Upper lobe of left lung (tissue), 6 donors: ENCODE measurements at regions not wholly inside any gene's neighbourhood (a gene's known extent, or its start where the extent isn't known, plus 50 kb on each side); places are given as distances from the start of the nearest gene placed in this dataset.

Source experiments
- ATAC-seq, 2 donors: fragments of 200-7000 bp; cut with Tn5 transposase; one replicate each; pipeline ENCODE4 v1.9.1; 2022; ENCODE audit warnings: mild to moderate bottlenecking in 2 of 2, moderate library complexity in 2 of 2; ENCODE audit not compliant: low FRiP score in 2 of 2
- DNase-seq, 2 donors: peaks; one replicate each; pipeline ENCODE4 v3.0.0-alpha.2; 2019 to 2020
- H3K27ac ChIP-seq, 4 donors: fragments of 200-600 bp; sonication (generic); one replicate each; pipeline ENCODE4 v1.5.1; 2016 to 2019
- H3K27me3 ChIP-seq, 4 donors: fragments of 200-600 bp; sonication (generic); one replicate each; pipeline ENCODE4 v1.5.1; 2017 to 2019
- H3K36me3 ChIP-seq, 4 donors: fragments of 200-600 bp; sonication (generic); one replicate each; pipeline ENCODE4 v1.5.1; 2016 to 2019
- H3K4me1 ChIP-seq, 4 donors: fragments of 200-600 bp; sonication (generic); one replicate each; pipeline ENCODE4 v1.5.1; 2018 to 2019
- H3K4me3 ChIP-seq, 4 donors: fragments of 200-600 bp; sonication (generic); one replicate each; pipeline ENCODE4 v1.5.1; 2017 to 2019; ENCODE audit warnings: mild to moderate bottlenecking in 2 of 4, moderate library complexity in 1 of 4
- H3K9me3 ChIP-seq, 4 donors: fragments of 200-600 bp; sonication (generic); one replicate each; pipeline ENCODE4 v1.5.1; 2018 to 2019
- CTCF ChIP-seq, 6 experiments: fragments of 450-650 bp in 4 of 6; fragments of 200-600 bp in 2 of 6; sonication (generic) in 2 of 6; IDR thresholded peaks; one replicate each; pipeline ENCODE4 v1.5.1; 2016 to 2019; ENCODE audit warnings: antibody characterized with exemption in 6 of 6
- EP300 ChIP-seq, 4 donors: sonication (generic); formaldehyde crosslinking; IDR thresholded peaks; one replicate each; pipeline ENCODE4 v1.5.1; 2017; ENCODE audit warnings: antibody characterized with exemption in 4 of 4, control low read depth in 2 of 4
- POLR2A ChIP-seq, 4 donors: fragments of 450-650 bp; IDR thresholded peaks; one replicate each; pipeline ENCODE4 v1.5.1; 2016 to 2017; ENCODE audit warnings: antibody characterized with exemption in 4 of 4, mild to moderate bottlenecking in 2 of 4
- POLR2AphosphoS5 ChIP-seq, 2 donors: sonication (generic); formaldehyde crosslinking; IDR thresholded peaks; one replicate each; pipeline ENCODE4 v1.5.1; 2017; ENCODE audit warnings: antibody characterized with exemption in 2 of 2
- WGBS, 2 donors: methylation state at CpG; one replicate each; pipeline ENCODE4 v1.1.5; 2017 to 2018; 5-methylcytosine and 5-hydroxymethylcytosine counted together
- donor health status: DM: no; HTN: no; CAD: no; lungs with moderate emphysema.
- donor health status: DM: no; HTN: yes; CAD: no; lungs with severe emphysema.

- no peak for ATAC-seq
Measured at GRCh38 chr9:84492366-84493159, 152.0 kb upstream of the SLC28A3 start.

GRCh38 chr9:84493284-84493947 is 152.9 kb upstream of the SLC28A3 start:
- Histone ChIP-seq H3K4me3 (no peak overlapping the region), H3K9me3 (no peaks in the 10 kb centered on the region), H3K4me1 (no peaks in the 10 kb centered on the region), H3K27ac (no peak overlapping the region), H3K27me3 (no peaks in the 10 kb centered on the region), H3K36me3 (no peaks in the 10 kb centered on the region)
- DNase-seq (no peak), ATAC-seq (no peak)
- TF ChIP-seq POLR2A (IDR thresholded peaks at IDR 0.05) (no peak), CTCF (IDR thresholded peaks at IDR 0.05) (no peak), POLR2AphosphoS5 (IDR thresholded peaks at IDR 0.05) (no peak), EP300 (IDR thresholded peaks at IDR 0.05) (no peak)
- WGBS, 2 donors, result 68 to 86% methylated on average over 2 to 6 of the region's 6 CpGs

More at GRCh38 chr9:84492366-84493159, 152.0 kb upstream of the SLC28A3 start:
- H3K4me3 ChIP-seq, result no peak overlapping the region
- H3K4me1 ChIP-seq, result no peaks in the 10 kb centered on the region
- TF ChIP-seq POLR2AphosphoS5 (IDR thresholded peaks at IDR 0.05), result no peak
- no peak for TF ChIP-seq EP300 (IDR thresholded peaks at IDR 0.05)
- no peak for TF ChIP-seq CTCF (IDR thresholded peaks at IDR 0.05)
- no peak for TF ChIP-seq POLR2A (IDR thresholded peaks at IDR 0.05)
- H3K27me3 ChIP-seq, result no peaks in the 10 kb centered on the region
- DNase-seq, result no peak
- H3K27ac ChIP-seq, result no peak overlapping the region
- 55 to 77% methylated on average over 3 of the region's 3 CpGs for WGBS, 2 donors
- H3K36me3 ChIP-seq, result no peaks in the 10 kb centered on the region
- no peaks in the 10 kb centered on the region for H3K9me3 ChIP-seq

- H3K4me3 ChIP-seq, result no peak overlapping the region
- no peak for TF ChIP-seq CTCF (IDR thresholded peaks at IDR 0.05)
- no peak for TF ChIP-seq EP300 (IDR thresholded peaks at IDR 0.05)
- no peak for TF ChIP-seq POLR2A (IDR thresholded peaks at IDR 0.05)
- no peak for TF ChIP-seq POLR2AphosphoS5 (IDR thresholded peaks at IDR 0.05)
- H3K27ac ChIP-seq, result no peak overlapping the region
- no peaks in the 10 kb centered on the region for H3K36me3 ChIP-seq
- H3K27me3 ChIP-seq, result no peaks in the 10 kb centered on the region
- no peaks in the 10 kb centered on the region for H3K4me1 ChIP-seq
- ATAC-seq, result no peak
- 36 to 50% methylated on average over 1 of the region's 1 CpG for WGBS, 2 donors
- DNase-seq, result no peak
- H3K9me3 ChIP-seq, result no peaks in the 10 kb centered on the region
Measured at GRCh38 chr9:84499969-84500582, 159.5 kb upstream of the SLC28A3 start.

GRCh38 chr9:84500826-84501225 is 160.3 kb upstream of the SLC28A3 start:
- no peaks in the 10 kb centered on the region for H3K9me3 ChIP-seq
- H3K36me3 ChIP-seq, result no peaks in the 10 kb centered on the region
- H3K27me3 ChIP-seq, result no peaks in the 10 kb centered on the region
- ATAC-seq (no peak), DNase-seq (no peak)
- TF ChIP-seq CTCF (IDR thresholded peaks at IDR 0.05), result no peak
- TF ChIP-seq POLR2A (IDR thresholded peaks at IDR 0.05), result no peak
- no peak for TF ChIP-seq POLR2AphosphoS5 (IDR thresholded peaks at IDR 0.05)
- TF ChIP-seq EP300 (IDR thresholded peaks at IDR 0.05), result no peak
- 70 to 79% methylated on average over 3 of the region's 3 CpGs for WGBS, 2 donors
- no peak overlapping the region for H3K4me3 ChIP-seq
- no peaks in the 10 kb centered on the region for H3K4me1 ChIP-seq
- no peak overlapping the region for H3K27ac ChIP-seq
